A549 (cell line): ENCODE measurements at regions not wholly inside any gene's neighbourhood (a gene's known extent, or its start where the extent isn't known, plus 50 kb on each side); places are given as distances from the start of the nearest gene placed in this dataset.

Experiments
- CTCF ChIP-seq: fragments of >200 bp; sonication (Bioruptor Twin); formaldehyde crosslinking; IDR thresholded peaks from 3 replicates; pipeline ENCODE4 v1.5.1; 2016
- MAFK ChIP-seq: fragments of 450-650 bp; IDR thresholded peaks from 2 replicates; pipeline ENCODE4 v1.6.1; 2014; ENCODE audit not compliant: partially characterized antibody
- PHF8 ChIP-seq: fragments of 200-600 bp; sonication (generic); IDR thresholded peaks from 2 replicates; pipeline ENCODE4 v1.6.1; 2016; ENCODE audit warnings: low read depth, mild to moderate bottlenecking, antibody characterized with exemption, moderate library complexity, borderline replicate concordance
- POLR2A ChIP-seq: IDR thresholded peaks from 2 replicates; pipeline ENCODE4 v1.6.1; 2012; ENCODE audit warnings: mild to moderate bottlenecking, low read length
- RAD21 ChIP-seq, 2 experiments: fragments of >200 bp in 1 of 2; sonication (Bioruptor Twin) in 1 of 2; formaldehyde crosslinking in 1 of 2; IDR thresholded peaks in 1 of 2; conservative IDR thresholded peaks in 1 of 2; 2 replicates in 1 of 2; 3 replicates in 1 of 2; pipeline ENCODE4 v1.6.1; 2012 to 2018; ENCODE audit warnings: inconsistent platforms in 1 of 2
- SREBF2 ChIP-seq: fragments of 450-650 bp; IDR thresholded peaks from 2 replicates; pipeline ENCODE4 v1.6.1; 2014; ENCODE audit warnings: mild to moderate bottlenecking, moderate library complexity

DNA sequence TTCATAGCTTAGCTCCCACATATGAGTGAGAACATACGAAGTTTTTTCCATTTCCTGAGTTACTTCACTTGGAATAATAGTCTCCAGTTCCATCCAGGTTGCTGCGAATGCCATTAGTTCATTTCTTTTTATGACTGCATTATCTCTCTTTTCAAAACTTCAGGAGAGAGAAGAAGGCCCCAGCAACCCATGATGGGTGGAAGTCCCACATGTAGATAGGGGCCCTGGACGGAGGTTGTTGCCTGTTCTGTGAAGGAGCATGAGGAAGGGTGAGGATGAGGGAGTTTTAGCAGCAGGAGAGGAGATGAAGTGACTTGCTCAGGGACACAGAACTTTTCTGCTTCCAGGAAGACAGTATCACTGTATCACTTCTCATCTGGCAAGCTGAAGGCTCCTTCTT is 102.2 kb upstream of the KLF4 start:
- TF ChIP-seq PHF8 (no peak), RAD21 (conservative IDR thresholded peaks at IDR 0.05 in 1 of 2, IDR thresholded peaks at IDR 0.05 in 1 of 2) (no peak), CTCF (no peak), POLR2A (no peak), MAFK (no peak), SREBF2 (no peak)
